Activated B cell treated with CpG ODN at 0.5 μM for 24 hours (primary cell): ENCODE measurements at regions not wholly inside any gene's neighbourhood (a gene's known extent, or its start where the extent isn't known, plus 50 kb on each side); places are given as distances from the start of the nearest gene placed in this dataset.

Experiments
- ATAC-seq: fragments of 200-7000 bp; cut with Tn5 transposase; one replicate; pipeline ENCODE4 v1.10.0; 2021; ENCODE audit warnings: low read depth, mild to moderate bottlenecking, moderate library complexity
- CTCF ChIA-PET: fragments of 350-600 bp; sonication (Branson Sonifier 250); formaldehyde crosslinking; loops from one replicate; lab custom pipeline; 2021; ENCODE audit warnings: antibody characterized with exemption; lab: Charles Lee
- POLR2A ChIA-PET: fragments of 350-600 bp; sonication (Branson Sonifier 250); formaldehyde crosslinking; loops from one replicate; lab custom pipeline; 2021; ENCODE audit warnings: antibody characterized with exemption; lab: Charles Lee
- DNase-seq: peaks from one replicate; pipeline ENCODE4 v3.0.0; 2022
- H3K27ac Mint-ChIP-seq: one replicate; pipeline ENCODE4 v1.8.0; 2020; ENCODE audit warnings: mixed read lengths
- H3K27me3 Mint-ChIP-seq: one replicate; pipeline ENCODE4 v1.8.0; 2021; ENCODE audit warnings: mixed read lengths
- H3K36me3 Mint-ChIP-seq: one replicate; pipeline ENCODE4 v1.8.0; 2021; ENCODE audit warnings: low read depth, mixed read lengths
- H3K4me1 Mint-ChIP-seq: one replicate; pipeline ENCODE4 v1.8.0; 2021; ENCODE audit warnings: mixed read lengths
- H3K4me3 Mint-ChIP-seq: one replicate; pipeline ENCODE4 v1.8.0; 2020; ENCODE audit warnings: mild to moderate bottlenecking, mixed read lengths
- H3K9me3 Mint-ChIP-seq: one replicate; pipeline ENCODE4 v1.8.0; 2020; ENCODE audit warnings: mixed read lengths
- intact Hi-C: fragments of 100-400 bp; cut with micrococcal nuclease; formaldehyde crosslinking; loops from one replicate; pipeline ENCODE4 v1.15.1; 2024
- TF ChIP-seq, protein P1 (sequence below): fragments of 200-600 bp; IDR thresholded peaks from one replicate; pipeline ENCODE4 v1.8.0; 2022; ENCODE audit warnings: antibody characterized with exemption, mild to moderate bottlenecking

DNA sequence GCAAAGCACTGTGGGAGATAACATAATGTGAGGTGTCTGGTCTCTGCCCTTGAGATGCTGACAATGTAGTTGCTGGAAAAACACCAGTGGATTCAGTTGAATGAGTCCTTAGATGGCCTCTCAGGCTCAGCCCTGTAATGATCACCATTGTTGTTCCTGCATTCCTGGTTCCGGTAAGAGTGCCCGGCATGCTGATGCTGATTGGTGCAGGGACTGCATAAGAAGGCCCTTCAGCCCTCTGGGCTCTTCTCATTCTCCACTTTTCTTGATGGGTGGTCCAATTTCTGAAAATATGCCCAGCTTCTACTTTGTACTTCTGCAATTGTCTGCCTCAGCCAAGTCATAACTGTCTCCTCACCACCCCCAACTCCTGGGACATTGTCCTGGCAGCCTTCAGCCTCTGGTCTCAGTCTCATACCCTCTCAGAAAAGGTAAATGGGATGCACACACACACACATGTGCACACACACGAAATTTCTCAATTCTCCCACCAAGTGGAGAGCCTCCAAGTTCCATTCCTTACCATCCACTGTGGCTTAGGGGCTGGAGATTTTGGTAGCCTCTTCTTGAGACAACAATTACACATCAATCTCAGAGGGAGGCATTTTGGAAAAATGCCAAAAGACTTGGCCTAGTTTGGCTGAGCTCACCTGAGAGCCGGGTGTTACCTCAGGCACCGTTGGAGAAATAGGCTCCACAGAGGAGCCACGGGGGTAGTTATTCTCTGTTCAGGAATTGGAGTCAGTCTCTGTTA, 314.9 kb downstream of the RPS24 start:
- intact Hi-C loops = no loop called here
- H3K36me3 Mint-ChIP-seq = no peaks in the 10 kb centered on the region
- no peak for DNase-seq
- TF ChIP-seq, protein P1, sequence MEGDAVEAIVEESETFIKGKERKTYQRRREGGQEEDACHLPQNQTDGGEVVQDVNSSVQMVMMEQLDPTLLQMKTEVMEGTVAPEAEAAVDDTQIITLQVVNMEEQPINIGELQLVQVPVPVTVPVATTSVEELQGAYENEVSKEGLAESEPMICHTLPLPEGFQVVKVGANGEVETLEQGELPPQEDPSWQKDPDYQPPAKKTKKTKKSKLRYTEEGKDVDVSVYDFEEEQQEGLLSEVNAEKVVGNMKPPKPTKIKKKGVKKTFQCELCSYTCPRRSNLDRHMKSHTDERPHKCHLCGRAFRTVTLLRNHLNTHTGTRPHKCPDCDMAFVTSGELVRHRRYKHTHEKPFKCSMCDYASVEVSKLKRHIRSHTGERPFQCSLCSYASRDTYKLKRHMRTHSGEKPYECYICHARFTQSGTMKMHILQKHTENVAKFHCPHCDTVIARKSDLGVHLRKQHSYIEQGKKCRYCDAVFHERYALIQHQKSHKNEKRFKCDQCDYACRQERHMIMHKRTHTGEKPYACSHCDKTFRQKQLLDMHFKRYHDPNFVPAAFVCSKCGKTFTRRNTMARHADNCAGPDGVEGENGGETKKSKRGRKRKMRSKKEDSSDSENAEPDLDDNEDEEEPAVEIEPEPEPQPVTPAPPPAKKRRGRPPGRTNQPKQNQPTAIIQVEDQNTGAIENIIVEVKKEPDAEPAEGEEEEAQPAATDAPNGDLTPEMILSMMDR = no peak
- H3K9me3 Mint-ChIP-seq = no peaks in the 10 kb centered on the region
- H3K27me3 Mint-ChIP-seq = peaks cover 26% of the 10 kb centered on the region
- no peak overlapping the region for H3K27ac Mint-ChIP-seq
- no peaks in the 10 kb centered on the region for H3K4me1 Mint-ChIP-seq
- H3K4me3 Mint-ChIP-seq = no peak overlapping the region
- ChIA-PET POLR2A (no interaction called here), CTCF (no interaction called here)
- ATAC-seq = no peak

- DNase-seq (no peak), ATAC-seq (no peak)
- Mint-ChIP-seq H3K4me1 (no peaks in the 10 kb centered on the region), H3K27me3 (peaks cover 24% of the 10 kb centered on the region), H3K36me3 (no peaks in the 10 kb centered on the region), H3K4me3 (no peak overlapping the region), H3K9me3 (no peaks in the 10 kb centered on the region), H3K27ac (no peak overlapping the region)
- TF ChIP-seq, protein P1 = no peak
- CTCF ChIA-PET = no interaction called here
- intact Hi-C loops = no loop called here
- POLR2A ChIA-PET = no interaction called here
These were observed 315.5 kb downstream of the RPS24 start for GRCh38 chr10:78349165-78349516.

DNA sequence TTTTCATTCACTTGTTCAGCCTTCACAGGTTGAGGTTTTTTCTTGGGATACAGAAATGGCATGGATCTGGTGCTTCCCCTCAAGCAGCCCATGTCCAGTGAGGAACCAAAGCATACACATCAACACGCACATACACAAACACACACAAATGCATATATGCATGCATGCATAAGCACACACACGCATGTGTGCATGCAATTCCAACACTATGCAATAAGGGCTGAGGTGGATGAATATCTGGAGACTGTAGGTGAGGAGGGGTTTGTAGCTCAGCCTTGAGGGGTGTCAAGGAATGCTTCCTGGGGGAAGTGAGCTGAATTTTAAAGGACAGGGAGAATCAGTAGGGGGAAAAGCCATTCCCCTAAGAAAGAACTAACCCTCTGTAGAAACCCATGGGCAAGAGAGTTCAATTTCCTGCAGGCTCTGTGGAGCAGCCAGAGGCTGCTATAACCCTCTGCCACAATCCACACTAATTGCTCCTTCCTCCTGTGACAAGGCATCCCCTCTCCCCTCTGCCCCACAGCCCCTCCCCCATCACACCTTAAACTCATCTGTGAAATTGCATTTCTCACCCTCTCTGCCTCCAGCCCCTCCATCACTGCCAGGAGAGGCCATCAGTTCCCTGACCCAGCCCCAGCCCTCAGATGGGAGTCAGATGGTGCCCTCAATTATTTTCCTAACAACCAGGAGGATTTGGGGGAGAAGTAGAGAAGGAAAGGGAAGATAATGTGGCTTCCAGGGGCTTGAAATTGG, 316.4 kb downstream of the RPS24 start:
- ChIA-PET POLR2A (no interaction called here), CTCF (no interaction called here)
- H3K9me3 Mint-ChIP-seq = no peaks in the 10 kb centered on the region
- ATAC-seq (no peak), DNase-seq (no peak)
- no peaks in the 10 kb centered on the region for H3K4me1 Mint-ChIP-seq
- H3K36me3 Mint-ChIP-seq = no peaks in the 10 kb centered on the region
- TF ChIP-seq, protein P1 = no peak
- no peak overlapping the region for H3K4me3 Mint-ChIP-seq
- no peak overlapping the region for H3K27ac Mint-ChIP-seq
- intact Hi-C loops = no loop called here
- H3K27me3 Mint-ChIP-seq = peaks cover 24% of the 10 kb centered on the region

DNA sequence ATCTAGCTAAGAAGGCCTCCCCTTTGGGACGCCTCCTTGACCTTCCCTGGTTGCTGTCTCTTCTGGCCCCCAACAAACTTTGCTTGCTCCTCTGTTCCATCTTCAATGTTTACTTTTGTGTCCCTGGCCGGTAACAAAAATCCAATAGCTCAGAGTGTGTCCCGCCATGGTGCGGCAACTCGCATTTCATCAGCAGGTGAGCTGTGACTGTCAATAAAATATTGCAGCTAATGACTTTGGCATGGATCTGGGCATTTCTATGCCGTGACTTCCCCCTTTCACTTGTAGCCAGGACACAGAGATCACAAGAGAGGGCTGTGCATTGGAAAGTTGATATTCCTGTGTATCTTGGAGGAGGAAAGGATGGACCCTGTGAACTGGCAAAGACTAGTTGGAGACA, 317.6 kb downstream of the RPS24 start:
- intact Hi-C loops = no loop called here
- Mint-ChIP-seq H3K27me3 (peaks cover 22% of the 10 kb centered on the region), H3K27ac (no peak overlapping the region), H3K36me3 (no peaks in the 10 kb centered on the region), H3K4me1 (no peaks in the 10 kb centered on the region), H3K9me3 (no peaks in the 10 kb centered on the region), H3K4me3 (no peak overlapping the region)
- ATAC-seq (no peak), DNase-seq (no peak)
- CTCF ChIA-PET = no interaction called here
- TF ChIP-seq, protein P1 = no peak
- POLR2A ChIA-PET = no interaction called here

DNA sequence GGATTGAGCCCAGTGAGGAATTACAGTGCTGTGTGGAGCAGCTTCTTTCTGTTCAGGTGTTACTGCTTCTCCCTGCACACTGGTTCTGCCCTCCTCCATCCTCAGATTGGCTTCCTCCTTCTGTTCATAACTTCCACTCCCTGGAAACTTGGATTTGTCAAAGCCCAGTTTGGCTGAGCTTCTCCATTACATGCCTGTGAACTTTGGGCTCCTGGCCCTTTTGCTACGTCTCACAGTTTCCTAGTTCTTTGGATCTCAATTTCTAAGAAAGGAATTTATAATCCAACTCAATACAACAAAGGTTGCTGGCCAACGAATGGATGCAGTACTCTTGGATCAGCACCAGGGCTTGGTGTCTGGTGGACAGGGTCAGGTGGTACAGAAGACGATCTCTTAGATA, 318.1 kb downstream of the RPS24 start:
- intact Hi-C loops = no loop called here
- no peaks in the 10 kb centered on the region for H3K36me3 Mint-ChIP-seq
- ATAC-seq = no peak
- H3K4me3 Mint-ChIP-seq = no peak overlapping the region
- no peaks in the 10 kb centered on the region for H3K9me3 Mint-ChIP-seq
- CTCF ChIA-PET = no interaction called here
- POLR2A ChIA-PET = no interaction called here
- H3K27me3 Mint-ChIP-seq = peaks cover 22% of the 10 kb centered on the region
- no peak for DNase-seq
- H3K4me1 Mint-ChIP-seq = no peaks in the 10 kb centered on the region
- H3K27ac Mint-ChIP-seq = no peak overlapping the region
- TF ChIP-seq, protein P1 = no peak
